HG03159 (cell line): ENCODE measurements at regions not wholly inside any gene's neighbourhood (a gene's known extent, or its start where the extent isn't known, plus 50 kb on each side); places are given as distances from the start of the nearest gene placed in this dataset.
"Not testable (repeated sequence)": the region's sequence is repeated elsewhere in the genome, so short reads cannot be mapped to it uniquely, and the experiment has no call there.

Experiments used
- ATAC-seq: cut with Tn5 transposase; IDR thresholded peaks from one replicate; pipeline ENCODE4 v1.9.1; 2021; ENCODE audit warnings: mild to moderate bottlenecking, moderate library complexity; ENCODE audit not compliant: unreplicated experiment

- no peak for ATAC-seq
These were observed 1006.2 kb upstream of the CITED2 start for GRCh38 chr6:140380427-140381218.

- no peak for ATAC-seq
These were observed 1005.5 kb upstream of the CITED2 start for GRCh38 chr6:140379919-140380318.

- ATAC-seq = no peak
These were observed 1001.8 kb upstream of the CITED2 start for GRCh38 chr6:140376209-140376608.

- not testable (repeated sequence) for ATAC-seq
These were observed 999.3 kb upstream of the CITED2 start for GRCh38 chr6:140373728-140374127.

DNA sequence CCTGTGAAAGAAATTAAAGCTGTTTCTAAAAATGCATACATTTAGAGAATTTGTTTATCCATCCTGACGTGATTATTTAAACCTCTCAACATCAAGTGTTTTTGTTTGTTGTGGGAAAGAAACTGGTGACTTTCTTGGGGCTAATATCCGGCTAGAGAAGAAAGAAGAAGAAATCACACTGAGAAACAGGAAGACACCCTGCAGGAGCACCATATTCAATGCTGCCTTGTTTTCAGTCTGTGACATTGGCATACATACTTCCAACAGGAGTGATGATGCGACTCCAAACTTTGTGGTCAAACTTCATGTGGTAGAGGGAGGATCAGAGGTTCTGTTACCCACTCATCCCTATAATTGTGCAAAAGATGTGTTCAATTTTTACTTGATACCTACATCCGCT lies 997.6 kb upstream of the CITED2 start:
- ATAC-seq = no peak

- no peak for ATAC-seq
These were observed 996.8 kb upstream of the CITED2 start for GRCh38 chr6:140370976-140371870.

DNA sequence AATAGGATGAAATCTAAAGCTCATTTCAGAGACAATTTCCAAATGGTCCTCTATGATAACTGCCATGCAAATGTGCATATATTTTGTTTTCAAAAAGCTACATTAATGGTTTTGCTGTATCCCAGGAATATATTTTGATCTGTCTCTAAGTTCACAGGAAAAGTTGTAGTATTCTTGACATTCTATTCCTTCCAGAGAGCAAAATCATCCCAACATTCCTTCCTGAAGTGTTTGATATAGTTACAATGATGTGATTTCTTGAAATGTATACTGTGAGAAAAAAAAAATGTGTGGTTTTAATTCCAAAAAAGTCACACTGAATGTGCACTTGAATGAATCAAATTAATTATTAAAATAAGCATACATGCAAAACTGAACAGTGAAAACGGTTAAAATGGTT lies 996.0 kb upstream of the CITED2 start:
- no peak for ATAC-seq

DNA sequence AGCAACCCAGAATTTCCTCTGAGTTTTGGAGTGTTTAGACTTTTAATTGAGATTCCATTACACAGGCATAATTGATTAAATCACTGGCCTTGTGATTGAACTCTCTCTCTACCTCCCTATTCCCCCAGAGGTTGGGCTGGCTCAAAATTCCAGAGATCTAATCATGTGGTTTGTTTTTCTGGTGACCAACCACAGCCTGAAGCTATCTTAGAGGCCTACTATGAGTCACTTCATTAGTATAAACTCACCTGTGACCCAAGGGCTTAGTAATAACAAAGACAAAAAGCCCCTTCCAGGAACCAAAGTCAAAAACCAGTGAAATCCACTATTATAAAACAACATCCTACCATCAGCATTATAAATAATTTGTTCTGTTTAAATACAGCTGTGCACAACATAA lies 992.5 kb upstream of the CITED2 start:
- no peak for ATAC-seq

DNA sequence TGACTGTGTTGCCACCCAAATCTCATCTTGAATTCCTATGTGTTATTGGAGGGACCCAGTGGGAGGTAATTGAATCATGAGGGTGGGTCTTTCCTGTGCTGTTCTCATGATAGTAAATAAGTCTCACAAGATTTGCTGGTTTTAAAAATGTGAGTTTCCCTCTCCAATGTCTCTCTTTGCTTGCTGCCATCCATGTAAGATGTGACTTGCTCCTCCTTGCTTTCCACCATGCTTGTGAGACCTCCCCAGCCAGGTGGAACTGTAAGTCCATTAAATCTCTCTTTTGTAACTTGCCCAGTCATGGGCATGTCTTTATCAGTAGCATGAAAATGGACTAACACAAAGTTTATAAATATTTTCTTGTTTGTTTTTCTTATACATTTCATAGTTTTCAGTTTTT lies 990.5 kb upstream of the CITED2 start:
- no peak for ATAC-seq

GRCh38 chr6:140360651-140361050 lies 986.2 kb upstream of the CITED2 start:
- no peak for ATAC-seq

GRCh38 chr6:140355476-140355875 lies 981.0 kb upstream of the CITED2 start:
- no peak for ATAC-seq

- no peak for ATAC-seq
These were observed 979.8 kb upstream of the CITED2 start for GRCh38 chr6:140354296-140354695.

DNA sequence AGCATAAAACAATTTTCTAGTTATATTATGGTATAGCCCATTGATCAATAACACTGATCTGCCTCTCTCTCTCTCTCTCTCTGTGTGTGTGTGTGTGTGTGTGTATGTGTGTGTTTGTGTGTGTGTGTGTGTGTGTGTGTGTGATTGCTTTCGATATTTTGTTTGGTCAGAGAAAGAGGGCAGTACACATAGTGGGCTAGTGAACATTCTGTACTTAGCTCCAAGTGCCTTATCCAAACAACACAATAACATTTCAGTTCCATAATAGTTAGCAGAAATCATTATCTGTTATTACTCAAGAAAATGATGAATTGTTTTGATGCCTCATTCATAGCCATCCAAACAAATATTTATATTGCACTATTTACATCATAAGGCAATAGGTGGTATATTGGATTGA lies 979.1 kb upstream of the CITED2 start:
- ATAC-seq = no peak

DNA sequence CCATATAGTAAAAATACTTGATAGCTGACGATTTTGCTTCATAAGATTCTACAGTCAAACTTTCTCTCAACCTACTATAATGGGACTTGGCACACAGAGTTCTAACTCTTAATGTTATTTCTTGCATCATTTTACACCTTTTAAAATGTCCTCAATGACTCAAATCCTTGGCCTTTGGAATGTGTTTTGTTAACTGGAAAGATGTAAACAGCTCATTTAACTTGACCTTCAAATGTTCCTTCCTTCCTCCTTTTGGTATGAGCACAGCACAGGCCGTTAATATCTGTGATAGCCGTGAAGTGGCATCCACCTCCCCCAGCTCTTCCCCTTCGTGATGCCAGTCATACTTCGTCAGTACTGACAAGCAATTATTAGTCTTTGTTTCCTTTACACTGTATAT lies 972.0 kb upstream of the CITED2 start:
- ATAC-seq = no peak

DNA sequence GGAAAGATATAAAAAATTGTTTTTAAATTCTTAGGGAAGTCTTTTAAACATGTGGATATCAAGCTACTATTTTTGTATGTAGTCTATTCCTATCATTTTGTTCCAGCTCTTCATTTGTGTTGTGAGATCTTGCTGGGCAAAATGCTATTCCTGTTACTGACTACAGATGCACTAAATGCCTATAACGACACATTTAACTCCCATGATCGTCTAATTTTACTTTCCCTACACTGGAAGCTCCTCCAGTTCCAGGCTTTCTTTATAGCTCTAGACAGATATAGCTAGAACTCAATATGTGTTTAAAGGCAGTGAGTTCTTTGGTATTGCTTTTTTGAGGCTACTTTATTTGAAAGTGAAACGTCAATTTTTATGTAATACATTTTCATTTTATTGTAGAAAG lies 971.5 kb upstream of the CITED2 start:
- ATAC-seq = no peak

GRCh38 chr6:140344142-140344913 lies 969.9 kb upstream of the CITED2 start:
- no peak for ATAC-seq

DNA sequence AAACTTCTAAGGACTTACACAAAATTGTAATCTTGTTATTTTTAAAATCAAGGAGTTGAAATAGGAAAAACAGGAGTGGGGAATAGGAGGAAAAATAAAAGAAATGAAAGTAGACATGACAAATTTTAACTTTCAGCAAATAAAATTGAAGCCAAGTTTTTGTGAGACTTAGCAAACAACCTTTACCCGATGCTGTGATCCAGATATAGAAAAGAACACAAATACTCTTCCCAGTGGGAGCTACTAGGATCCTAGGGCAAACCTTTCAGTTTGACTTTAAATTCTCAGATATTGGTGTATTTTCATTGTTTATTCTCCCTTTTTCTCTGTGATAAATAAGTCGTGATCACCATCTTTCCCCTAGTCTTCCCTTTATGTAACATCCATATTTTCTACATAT lies 968.7 kb upstream of the CITED2 start:
- no peak for ATAC-seq

DNA sequence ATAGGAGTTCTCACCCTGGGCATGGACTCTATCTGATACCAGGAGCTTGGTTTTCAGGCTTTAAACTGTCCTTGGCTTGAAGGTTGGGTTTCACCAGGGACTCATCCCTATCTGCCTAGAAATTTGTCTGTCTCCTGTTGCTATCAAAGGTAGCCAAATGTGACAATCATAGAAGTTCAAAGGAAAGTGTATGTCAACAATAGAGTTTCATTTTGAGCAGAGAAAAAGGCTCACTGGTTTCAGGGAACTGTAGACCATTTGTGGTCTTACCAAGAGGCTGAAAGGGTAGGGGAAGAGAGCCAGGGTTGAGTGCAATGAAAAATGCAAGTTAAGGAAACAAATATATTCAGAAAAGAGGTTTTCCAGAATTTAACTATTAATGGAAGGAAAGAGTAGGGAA lies 966.8 kb upstream of the CITED2 start:
- no peak for ATAC-seq

- ATAC-seq = no peak
These were observed 966.3 kb upstream of the CITED2 start for GRCh38 chr6:140340795-140341194.

- not testable (repeated sequence) for ATAC-seq
These were observed 964.6 kb upstream of the CITED2 start for GRCh38 chr6:140339084-140339483.

DNA sequence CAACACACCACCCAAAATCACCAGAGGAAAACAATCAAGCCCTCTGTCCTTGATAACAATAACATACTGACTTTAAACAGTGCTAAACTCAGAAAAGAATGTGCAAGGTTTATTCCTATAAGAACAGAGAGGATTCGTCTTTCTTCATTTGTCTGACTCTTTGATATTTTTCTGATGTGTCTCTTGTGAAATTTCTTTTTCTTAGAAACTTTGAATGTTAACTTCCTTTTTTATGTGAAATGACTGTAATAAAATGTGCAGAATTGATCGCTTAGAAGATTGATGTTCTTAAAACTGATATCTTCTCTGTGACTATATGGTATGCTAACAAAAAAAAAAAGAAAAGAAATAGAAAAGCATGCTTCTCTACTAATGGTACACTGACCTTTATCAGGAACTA lies 947.4 kb upstream of the CITED2 start:
- no peak for ATAC-seq
